ENCODE measurements at regions not wholly inside any gene's neighbourhood (a gene's known extent, or its start where the extent isn't known, plus 50 kb on each side); places are given as distances from the start of the nearest gene placed in this dataset.
"Not testable (repeated sequence)": the region's sequence is repeated elsewhere in the genome, so short reads cannot be mapped to it uniquely, and the experiment has no call there.

DNA sequence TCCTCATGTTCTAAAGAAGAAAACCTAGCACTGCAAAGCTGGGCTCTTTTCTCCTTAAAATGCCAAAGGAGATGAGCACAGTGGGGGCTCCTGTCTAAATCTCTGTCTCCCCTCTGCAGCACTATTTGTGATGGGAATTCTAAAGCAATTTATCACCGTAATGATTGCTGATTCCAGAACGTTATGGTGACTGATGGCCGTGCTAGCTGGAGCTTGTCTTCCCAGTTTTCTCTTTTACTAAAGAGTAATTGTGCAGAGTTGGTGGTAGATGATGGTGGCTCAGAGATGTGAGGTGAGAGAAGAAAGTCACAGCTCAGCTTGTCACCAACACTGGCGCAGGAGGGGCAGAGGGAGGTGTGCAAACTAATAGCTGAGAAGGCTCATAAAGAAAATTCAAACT, 60.7 kb upstream of the ATP2B4 start:
- no peaks in the 10 kb centered on the region for H4K20me1 ChIP-seq (ENCODE audit: insufficient read depth, poor library complexity, severe bottlenecking)
- no peak overlapping the region for H3K4me3 ChIP-seq
- 75% methylated on average over 4 of the region's 4 CpGs for WGBS (ENCODE audit: low lambda C conversion rate, missing lambda C conversion rate)
- H3K27me3 ChIP-seq = no peaks in the 10 kb centered on the region
- no peak overlapping the region for H3K27ac ChIP-seq
- H3K4me2 ChIP-seq = no peak overlapping the region
- H3K9me3 ChIP-seq (ENCODE audit: low read depth) = no peaks in the 10 kb centered on the region
- no peaks in the 10 kb centered on the region for H3K4me1 ChIP-seq (ENCODE audit: insufficient read depth)
- H3K9me2 ChIP-seq (replicated peaks; ENCODE audit: insufficient read depth) = no peaks in the 10 kb centered on the region
- H3K79me2 ChIP-seq = no peaks in the 10 kb centered on the region
- no peak for DNase-seq (ENCODE audit: low spot score)
- no peaks in the 10 kb centered on the region for H3K36me3 ChIP-seq (replicated peaks; ENCODE audit: insufficient read depth, low read depth)
- no peak for TF ChIP-seq EZH2 (IDR thresholded peaks at IDR 0.05; ENCODE audit: borderline replicate concordance)
- TF ChIP-seq, protein P1, sequence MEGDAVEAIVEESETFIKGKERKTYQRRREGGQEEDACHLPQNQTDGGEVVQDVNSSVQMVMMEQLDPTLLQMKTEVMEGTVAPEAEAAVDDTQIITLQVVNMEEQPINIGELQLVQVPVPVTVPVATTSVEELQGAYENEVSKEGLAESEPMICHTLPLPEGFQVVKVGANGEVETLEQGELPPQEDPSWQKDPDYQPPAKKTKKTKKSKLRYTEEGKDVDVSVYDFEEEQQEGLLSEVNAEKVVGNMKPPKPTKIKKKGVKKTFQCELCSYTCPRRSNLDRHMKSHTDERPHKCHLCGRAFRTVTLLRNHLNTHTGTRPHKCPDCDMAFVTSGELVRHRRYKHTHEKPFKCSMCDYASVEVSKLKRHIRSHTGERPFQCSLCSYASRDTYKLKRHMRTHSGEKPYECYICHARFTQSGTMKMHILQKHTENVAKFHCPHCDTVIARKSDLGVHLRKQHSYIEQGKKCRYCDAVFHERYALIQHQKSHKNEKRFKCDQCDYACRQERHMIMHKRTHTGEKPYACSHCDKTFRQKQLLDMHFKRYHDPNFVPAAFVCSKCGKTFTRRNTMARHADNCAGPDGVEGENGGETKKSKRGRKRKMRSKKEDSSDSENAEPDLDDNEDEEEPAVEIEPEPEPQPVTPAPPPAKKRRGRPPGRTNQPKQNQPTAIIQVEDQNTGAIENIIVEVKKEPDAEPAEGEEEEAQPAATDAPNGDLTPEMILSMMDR (IDR thresholded peaks at IDR 0.05; ENCODE audit: poor library complexity) = no peak
- no peak for TF ChIP-seq EZH2phosphoT487 (IDR thresholded peaks at IDR 0.05; ENCODE audit: low read depth, severe bottlenecking, unreplicated experiment)
- H2AFZ ChIP-seq = no peak overlapping the region

DNA sequence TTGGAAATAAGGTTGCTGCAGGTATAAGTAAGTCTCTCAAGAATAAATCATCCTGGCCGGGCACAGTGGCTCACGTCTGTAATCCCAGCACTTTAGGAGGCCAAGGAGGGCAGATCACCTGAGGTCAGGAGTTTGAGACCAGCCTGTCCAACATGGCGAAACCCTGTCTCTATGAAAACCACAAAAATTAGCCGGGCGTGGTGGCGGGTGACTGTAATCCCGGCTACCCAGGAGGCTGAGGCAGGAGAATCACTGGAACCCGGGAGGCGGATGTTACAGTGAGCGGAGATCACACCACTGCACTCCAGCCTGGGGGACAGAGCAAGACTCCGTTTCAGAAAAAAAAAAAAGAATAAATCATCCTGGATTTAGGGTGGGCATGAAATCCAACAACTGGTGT, 59.7 kb upstream of the ATP2B4 start:
- DNase-seq (ENCODE audit: low spot score); H2AFZ ChIP-seq; H3K4me2 ChIP-seq; H3K9me2 ChIP-seq (replicated peaks; ENCODE audit: insufficient read depth); H3K36me3 ChIP-seq (replicated peaks; ENCODE audit: insufficient read depth, low read depth); H4K20me1 ChIP-seq (ENCODE audit: insufficient read depth, poor library complexity, severe bottlenecking); H3K4me1 ChIP-seq (ENCODE audit: insufficient read depth); H3K79me2 ChIP-seq; H3K9me3 ChIP-seq (ENCODE audit: low read depth); H3K27ac ChIP-seq; H3K27me3 ChIP-seq; H3K4me3 ChIP-seq: not testable (repeated sequence)
- WGBS (ENCODE audit: low lambda C conversion rate, missing lambda C conversion rate) = 96% methylated on average over 11 of the region's 11 CpGs

DNA sequence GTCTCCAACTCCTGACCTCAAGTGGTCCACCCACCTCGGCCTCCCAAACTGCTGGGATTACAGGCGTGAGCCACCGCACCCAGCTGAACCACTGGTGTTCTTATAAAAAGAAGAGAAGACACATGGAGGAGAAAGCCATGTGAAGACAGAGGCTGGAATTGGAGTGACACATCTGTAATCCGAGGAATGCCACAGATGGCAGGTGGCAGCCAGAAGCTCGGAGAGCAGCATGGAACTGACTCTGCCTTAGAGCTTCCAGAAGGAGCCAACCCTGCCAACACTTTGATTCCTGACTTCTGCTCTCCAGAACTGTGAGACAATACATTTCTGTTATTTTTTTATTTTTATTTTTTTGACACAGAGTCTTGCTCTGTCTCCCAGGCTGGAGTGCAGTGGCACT, 59.0 kb upstream of the ATP2B4 start:
- H3K36me3 ChIP-seq (replicated peaks; ENCODE audit: insufficient read depth, low read depth) = no peaks in the 10 kb centered on the region
- no peaks in the 10 kb centered on the region for H3K4me1 ChIP-seq (ENCODE audit: insufficient read depth)
- no peaks in the 10 kb centered on the region for H3K9me2 ChIP-seq (replicated peaks; ENCODE audit: insufficient read depth)
- H4K20me1 ChIP-seq (ENCODE audit: insufficient read depth, poor library complexity, severe bottlenecking) = no peaks in the 10 kb centered on the region
- no peaks in the 10 kb centered on the region for H3K79me2 ChIP-seq
- H3K4me2 ChIP-seq = no peak overlapping the region
- H3K9me3 ChIP-seq (ENCODE audit: low read depth) = no peaks in the 10 kb centered on the region
- no peak overlapping the region for H3K27ac ChIP-seq
- H3K27me3 ChIP-seq = no peaks in the 10 kb centered on the region
- no peak overlapping the region for H3K4me3 ChIP-seq
- WGBS (ENCODE audit: low lambda C conversion rate, missing lambda C conversion rate) = 90% methylated on average over 5 of the region's 5 CpGs
- no peak overlapping the region for H2AFZ ChIP-seq
- TF ChIP-seq, protein P1 (IDR thresholded peaks at IDR 0.05; ENCODE audit: poor library complexity) = no peak
- no peak for TF ChIP-seq EZH2phosphoT487 (IDR thresholded peaks at IDR 0.05; ENCODE audit: low read depth, severe bottlenecking, unreplicated experiment)
- TF ChIP-seq EZH2 (IDR thresholded peaks at IDR 0.05; ENCODE audit: borderline replicate concordance) = no peak
- no peak for DNase-seq (ENCODE audit: low spot score)

DNA sequence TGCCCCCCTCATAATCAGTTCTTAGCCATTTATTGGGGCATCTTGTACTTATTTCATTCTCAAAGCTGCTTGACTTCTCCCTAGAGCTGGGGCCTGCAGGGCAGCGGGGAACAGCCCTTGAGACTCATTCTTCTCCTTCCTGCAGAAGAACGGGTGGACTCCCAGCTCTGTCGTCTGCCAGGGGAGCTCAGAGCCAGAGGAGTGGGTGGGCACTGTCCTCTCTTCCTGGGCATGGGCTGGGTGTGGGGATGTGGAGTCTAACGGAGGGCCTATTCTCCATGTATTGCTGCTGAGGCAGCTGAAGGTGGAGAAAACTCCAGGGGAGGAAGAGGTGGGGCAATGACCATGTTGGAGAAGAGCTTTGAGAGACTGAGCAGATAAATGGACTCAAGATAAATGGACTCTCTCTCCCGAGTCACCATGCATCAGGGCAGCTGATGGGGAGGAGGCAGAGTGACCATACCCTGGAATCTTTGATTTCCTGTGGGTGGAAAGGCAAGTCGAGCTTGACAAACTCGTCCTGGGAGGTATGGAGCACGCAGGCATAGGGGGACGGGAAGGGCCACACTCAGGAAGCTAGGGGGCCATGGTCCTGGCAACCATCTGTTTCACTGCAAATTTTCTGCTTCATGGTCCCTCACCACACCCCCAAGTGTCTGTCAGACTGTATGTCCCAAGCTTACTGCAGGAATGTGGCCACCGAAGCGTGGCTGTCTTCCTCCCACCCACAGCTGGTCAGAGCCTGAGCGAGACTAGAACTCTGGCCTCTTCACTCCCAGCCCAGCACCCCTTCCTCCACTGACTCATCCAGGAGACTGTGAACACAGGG, 56.9 kb upstream of the ATP2B4 start:
- Histone ChIP-seq H3K9me2 (replicated peaks; ENCODE audit: insufficient read depth) (no peaks in the 10 kb centered on the region), H3K4me3 (no peak overlapping the region), H3K79me2 (no peaks in the 10 kb centered on the region), H4K20me1 (ENCODE audit: insufficient read depth, poor library complexity, severe bottlenecking) (no peaks in the 10 kb centered on the region), H3K27me3 (no peaks in the 10 kb centered on the region), H3K4me1 (ENCODE audit: insufficient read depth) (no peaks in the 10 kb centered on the region), H3K4me2 (no peak overlapping the region), H3K9me3 (ENCODE audit: low read depth) (no peaks in the 10 kb centered on the region), H3K27ac (no peak overlapping the region), H3K36me3 (replicated peaks; ENCODE audit: insufficient read depth, low read depth) (no peaks in the 10 kb centered on the region), H2AFZ (no peak overlapping the region)
- TF ChIP-seq EZH2phosphoT487 (IDR thresholded peaks at IDR 0.05; ENCODE audit: low read depth, severe bottlenecking, unreplicated experiment) (no peak), EZH2 (IDR thresholded peaks at IDR 0.05; ENCODE audit: borderline replicate concordance) (no peak)
- TF ChIP-seq, protein P1 (IDR thresholded peaks at IDR 0.05; ENCODE audit: poor library complexity) = no peak
- no peak for DNase-seq (ENCODE audit: low spot score)
- 83% methylated on average over 12 of the region's 12 CpGs for WGBS (ENCODE audit: low lambda C conversion rate, missing lambda C conversion rate)
